NCI-H2196 (cell line): ENCODE measurements at regions not wholly inside any gene's neighbourhood (a gene's known extent, or its start where the extent isn't known, plus 50 kb on each side); places are given as distances from the start of the nearest gene placed in this dataset.
"Not testable (repeated sequence)": the region's sequence is repeated elsewhere in the genome, so short reads cannot be mapped to it uniquely, and the experiment has no call there.

Source experiments
- DNase-seq: peaks from one replicate; lab custom pipeline; 2025; ENCODE audit not compliant: unreplicated experiment; lab: John Stamatoyannopoulos, UW

DNA sequence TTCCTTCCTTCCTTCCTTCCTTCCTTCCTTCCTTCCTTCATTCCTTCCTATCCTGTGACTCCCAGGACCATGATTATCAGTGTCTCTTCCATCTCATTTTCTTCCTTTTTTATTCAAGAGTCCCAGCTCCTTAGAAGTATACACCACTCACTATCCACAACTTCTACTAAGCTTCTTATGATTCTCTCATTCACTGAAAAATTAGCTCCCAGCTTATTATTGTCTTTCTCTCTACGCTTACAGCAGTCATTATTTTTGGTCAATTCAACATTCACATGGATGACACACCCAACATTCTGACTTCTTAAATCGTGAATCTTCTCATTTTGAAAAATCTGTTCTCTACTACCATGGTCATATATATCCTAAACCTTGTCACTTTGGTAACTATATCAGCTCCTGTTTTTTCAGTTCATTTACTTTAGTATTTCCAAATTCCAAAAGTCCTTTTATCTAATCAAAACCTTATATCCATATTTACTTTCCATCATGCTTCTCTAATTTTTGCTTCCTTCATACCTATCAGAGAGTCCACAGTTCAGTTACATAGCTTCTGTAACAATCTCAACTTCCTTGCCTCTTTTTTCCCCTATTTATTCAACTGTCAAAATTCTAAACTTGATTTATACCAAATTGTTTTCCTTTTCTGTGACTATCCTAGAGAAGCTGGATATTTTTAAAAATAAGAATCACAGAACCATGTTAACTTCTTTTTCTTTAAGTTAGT, 677.5 kb downstream of the RAPGEF2 start:
- no peak for DNase-seq

- no peak for DNase-seq
These were observed 685.0 kb downstream of the RAPGEF2 start for GRCh38 chr4:159787901-159788300.

GRCh38 chr4:159791334-159791733, 688.5 kb downstream of the RAPGEF2 start:
- DNase-seq, result no peak

DNA sequence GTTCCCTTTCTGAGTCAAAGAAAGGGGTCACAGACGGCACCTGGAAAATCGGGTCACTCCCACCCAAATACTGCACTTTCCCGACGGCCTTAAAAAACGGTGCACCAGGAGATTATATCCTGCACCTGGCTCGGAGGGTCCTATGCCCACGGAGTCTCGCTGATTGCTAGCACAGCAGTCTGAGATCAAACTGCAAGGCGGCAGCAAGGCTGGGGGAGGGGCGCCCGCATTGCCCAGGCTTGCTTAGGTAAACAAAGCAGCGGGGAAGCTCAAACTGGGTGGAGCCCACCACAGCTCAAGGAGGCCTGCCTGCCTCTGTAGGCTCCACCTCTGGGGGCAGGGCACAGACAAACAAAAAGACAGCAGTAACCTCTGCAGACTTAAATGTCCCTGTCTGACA, 701.7 kb downstream of the RAPGEF2 start:
- DNase-seq, result not testable (repeated sequence)

DNA sequence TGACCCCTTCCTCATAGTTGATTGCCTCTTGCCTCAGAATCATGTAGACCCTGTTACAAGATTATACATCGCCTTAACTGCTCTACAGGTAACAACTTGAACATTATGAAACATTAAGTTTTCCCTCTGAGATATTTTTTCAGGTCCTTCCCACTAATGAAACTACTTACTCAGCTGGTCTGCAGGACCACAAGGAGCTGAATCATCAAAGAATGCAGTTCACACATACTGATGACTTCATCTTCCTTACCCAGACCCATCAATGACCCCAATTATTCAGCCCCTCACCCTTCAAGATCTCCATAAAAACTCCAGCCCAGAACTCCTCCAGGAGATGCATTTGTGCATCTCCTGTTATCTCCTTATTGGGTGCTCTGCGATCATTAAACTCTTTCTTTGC, 720.9 kb downstream of the RAPGEF2 start:
- no peak for DNase-seq

- DNase-seq, result no peak
These were observed 725.8 kb downstream of the RAPGEF2 start for GRCh38 chr4:159828687-159829086.

GRCh38 chr4:159829184-159829583, 726.3 kb downstream of the RAPGEF2 start:
- DNase-seq, result no peak

DNA sequence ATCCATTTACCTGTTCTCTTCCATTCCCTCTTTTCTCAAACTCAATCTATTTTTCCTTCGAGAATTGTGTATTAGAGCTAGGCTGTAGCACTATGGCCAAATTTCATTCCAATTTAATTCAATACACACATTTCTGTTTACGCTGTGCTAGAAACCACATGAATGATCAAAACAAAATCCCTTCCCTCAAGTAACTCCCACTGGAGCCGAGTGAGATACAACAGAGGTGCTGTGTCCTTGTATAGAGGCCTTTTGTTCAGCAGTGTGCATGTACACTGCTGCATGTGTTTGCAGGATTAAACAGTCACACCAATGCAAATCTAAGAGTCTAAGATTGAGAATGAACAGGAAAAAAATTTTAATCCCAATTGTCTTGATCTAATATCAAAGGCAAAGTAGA, 734.2 kb downstream of the RAPGEF2 start:
- no peak for DNase-seq

DNA sequence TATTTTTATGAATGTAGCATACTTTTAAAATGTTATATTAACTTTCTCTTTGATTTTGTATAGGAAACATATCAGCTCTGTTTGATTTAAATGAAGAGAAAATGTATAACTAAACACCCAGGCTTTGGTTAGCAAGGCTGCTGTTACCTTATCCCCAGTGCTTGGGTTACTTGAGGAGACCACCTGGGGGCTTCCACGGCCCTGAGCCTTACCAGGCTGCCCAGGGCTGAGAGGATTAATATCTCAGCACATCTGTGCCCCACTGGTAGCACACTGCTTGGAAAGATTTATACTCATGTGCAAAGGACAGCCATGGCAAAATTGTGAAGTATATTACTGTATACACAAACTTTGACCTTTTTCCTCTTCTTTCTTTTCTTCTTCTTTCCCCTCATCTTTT, 752.9 kb downstream of the RAPGEF2 start:
- no peak for DNase-seq

DNA sequence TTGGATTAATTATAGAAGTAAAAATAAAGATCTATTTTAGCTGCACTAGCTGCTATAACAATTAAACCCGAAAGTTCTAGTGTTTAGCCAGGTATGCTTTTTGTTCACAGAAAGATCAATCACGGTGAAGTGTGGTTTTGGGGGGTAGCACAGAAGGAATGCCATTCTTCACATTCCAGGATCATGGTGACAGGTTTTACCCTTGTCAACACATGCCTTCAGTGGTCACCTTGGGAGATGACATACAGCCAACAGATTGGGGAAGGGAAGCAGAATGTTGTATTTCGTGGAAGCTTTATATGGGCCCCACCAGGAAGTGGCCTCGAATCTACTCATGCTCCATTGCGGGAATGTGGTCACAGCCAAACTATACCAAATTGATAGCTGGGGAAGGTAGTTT, 753.6 kb downstream of the RAPGEF2 start:
- no peak for DNase-seq

GRCh38 chr4:159859656-159860148, 756.8 kb downstream of the RAPGEF2 start:
- no peak for DNase-seq

GRCh38 chr4:159860945-159861344, 758.1 kb downstream of the RAPGEF2 start:
- no peak for DNase-seq

DNA sequence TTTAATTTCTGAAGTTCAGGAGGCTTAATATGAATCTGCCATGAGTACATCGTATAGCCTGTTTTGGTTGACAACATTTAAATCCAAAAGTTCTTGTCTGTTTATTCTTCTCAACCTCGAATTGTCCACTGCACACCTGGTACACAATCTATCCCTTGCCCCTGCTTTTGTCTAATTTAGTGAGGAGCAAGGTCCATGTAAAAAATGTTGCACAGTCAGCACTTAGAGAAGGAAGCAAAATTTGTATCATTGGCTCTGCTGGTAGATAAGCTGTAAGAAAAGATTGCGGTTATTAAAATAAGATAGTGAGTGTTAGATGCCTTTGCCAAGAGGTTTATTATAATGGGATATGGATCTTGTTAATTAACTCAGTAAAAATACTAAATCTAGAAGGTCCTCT, 761.5 kb downstream of the RAPGEF2 start:
- no peak for DNase-seq

- DNase-seq, result no peak
These were observed 764.8 kb downstream of the RAPGEF2 start for GRCh38 chr4:159867673-159868072.

GRCh38 chr4:159868936-159869335, 766.1 kb downstream of the RAPGEF2 start:
- not testable (repeated sequence) for DNase-seq

DNA sequence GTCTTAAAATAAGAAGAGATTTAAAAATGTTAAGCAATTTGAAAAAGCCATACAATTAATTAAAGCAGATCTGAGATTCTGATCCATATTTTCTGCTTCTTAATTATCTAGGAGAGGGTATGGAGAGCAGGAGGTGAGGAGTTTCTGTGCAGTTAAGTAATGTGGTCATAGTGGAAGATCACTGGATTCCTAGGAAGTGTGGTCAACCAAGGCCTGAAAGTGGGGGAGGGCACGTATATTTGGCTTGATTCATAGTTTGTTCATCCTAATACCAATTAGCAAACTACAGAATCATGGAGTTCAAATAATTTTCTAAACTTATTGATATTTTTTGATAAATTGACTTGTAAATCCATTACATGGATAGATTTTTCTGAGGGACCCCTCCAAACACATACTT, 768.3 kb downstream of the RAPGEF2 start:
- no peak for DNase-seq

DNA sequence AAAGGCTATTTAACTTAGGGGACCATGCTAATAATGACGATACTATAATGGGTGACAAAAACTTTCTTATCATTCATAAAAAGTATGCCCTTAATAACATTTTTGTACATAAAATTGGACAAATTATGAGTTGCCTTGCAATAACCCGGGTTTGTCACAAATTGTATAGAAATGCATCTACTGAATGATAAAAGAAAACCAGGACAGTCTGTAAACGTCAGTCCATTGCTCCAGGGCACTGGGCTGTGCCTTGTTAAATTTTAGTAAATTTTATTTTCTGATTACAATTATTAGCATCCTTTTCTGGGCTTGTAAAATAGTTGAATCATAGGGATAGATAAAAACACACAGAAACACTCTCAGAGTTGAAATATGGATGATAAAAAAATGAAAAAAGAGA, 778.3 kb downstream of the RAPGEF2 start:
- no peak for DNase-seq

- no peak for DNase-seq
These were observed 782.1 kb downstream of the RAPGEF2 start for GRCh38 chr4:159884989-159885388.

- DNase-seq, result no peak
These were observed 796.7 kb downstream of the RAPGEF2 start for GRCh38 chr4:159899596-159899995.

DNA sequence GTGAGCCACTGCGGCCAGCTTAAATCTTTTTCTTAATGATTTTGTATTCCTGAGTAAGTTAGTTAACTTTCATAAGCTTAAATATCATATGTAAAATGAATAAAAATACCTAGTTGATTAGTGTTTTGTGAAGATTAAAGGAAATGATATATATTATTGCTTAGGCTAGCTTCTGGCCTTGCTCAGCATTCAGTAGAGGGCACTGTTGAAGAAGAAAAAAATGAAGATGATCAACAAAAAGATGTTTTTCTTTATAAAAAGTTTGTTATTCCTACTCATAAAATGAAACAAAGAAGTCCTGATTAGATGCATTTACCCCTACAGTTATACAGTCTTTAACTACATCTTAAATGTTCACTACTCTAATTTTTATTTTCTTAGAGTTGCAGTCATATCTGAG, 797.7 kb downstream of the RAPGEF2 start:
- no peak for DNase-seq

- no peak for DNase-seq
These were observed 799.8 kb downstream of the RAPGEF2 start for GRCh38 chr4:159902648-159903047.

DNA sequence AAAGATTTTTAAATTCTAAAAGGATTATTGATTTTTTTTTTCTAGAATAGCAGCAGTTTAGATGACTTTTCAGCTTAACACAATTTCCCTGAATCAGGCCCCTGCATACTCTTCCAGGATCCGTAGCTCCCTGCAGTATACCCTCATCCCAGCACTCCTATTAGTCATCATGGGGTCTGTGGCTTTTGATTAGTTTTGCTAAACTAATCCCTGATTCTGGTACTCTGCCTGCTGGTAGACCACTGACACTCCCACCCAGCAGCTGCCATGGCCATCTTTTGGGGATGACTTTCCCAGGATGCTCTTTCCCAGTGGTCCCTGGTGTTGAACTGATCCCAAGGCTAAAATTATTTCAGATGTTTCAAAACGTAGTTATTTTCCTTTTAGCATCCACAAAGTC, 802.0 kb downstream of the RAPGEF2 start:
- no peak for DNase-seq

DNA sequence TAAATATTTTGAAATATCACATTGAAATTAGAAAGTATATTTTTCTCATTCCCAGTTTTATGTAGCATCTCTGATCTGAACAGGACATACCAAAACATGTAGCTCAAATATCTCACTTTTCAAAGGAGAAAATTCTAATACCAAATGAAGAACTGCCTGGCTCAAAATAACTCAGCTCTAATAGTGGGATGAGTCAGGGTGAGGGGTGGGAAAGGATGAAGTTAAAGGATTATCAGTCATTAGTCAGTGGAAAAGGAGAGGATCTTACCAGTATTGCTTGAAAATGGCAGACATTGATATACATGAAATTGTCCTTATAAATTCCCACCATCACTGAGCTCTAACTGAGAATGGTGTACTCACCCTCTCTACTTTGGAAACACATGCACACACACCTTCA, 803.2 kb downstream of the RAPGEF2 start:
- DNase-seq, result no peak
